WTC11 (cell line): ENCODE measurements at regions not wholly inside any gene's neighbourhood (a gene's known extent, or its start where the extent isn't known, plus 50 kb on each side); places are given as distances from the start of the nearest gene placed in this dataset.

Source experiments
- ATAC-seq: fragments of 200-7000 bp; cut with Tn5 transposase; 2 replicates; pipeline ENCODE4 v1.10.0; 2021; ENCODE audit warnings: mild to moderate bottlenecking, moderate library complexity
- CTCF ChIA-PET: fragments of 300-600 bp; sonication (Branson Sonifier 250); formaldehyde crosslinking; loops from one replicate; lab custom pipeline; 2021; ENCODE audit warnings: antibody characterized with exemption; lab: Charles Lee
- POLR2A ChIA-PET: fragments of 350-600 bp; sonication (Branson Sonifier 250); formaldehyde crosslinking; loops from one replicate; lab custom pipeline; 2021; ENCODE audit warnings: antibody characterized with exemption; lab: Charles Lee
- DNase-seq: peaks from one replicate; pipeline ENCODE4 v3.0.0; 2021; ENCODE audit warnings: low spot score
- H3K27ac Mint-ChIP-seq: 2 replicates; pipeline ENCODE4 v1.8.0; 2021; ENCODE audit warnings: mixed read lengths
- H3K27me3 Mint-ChIP-seq: 2 replicates; pipeline ENCODE4 v1.8.0; 2021; ENCODE audit warnings: low read depth, mild to moderate bottlenecking, moderate library complexity, mixed read lengths
- H3K36me3 Mint-ChIP-seq: 2 replicates; pipeline ENCODE4 v1.8.0; 2021; ENCODE audit warnings: mixed read lengths
- H3K4me1 Mint-ChIP-seq: 2 replicates; pipeline ENCODE4 v1.8.0; 2022; ENCODE audit warnings: mixed read lengths
- H3K4me3 Mint-ChIP-seq: 2 replicates; pipeline ENCODE4 v1.8.0; 2021; ENCODE audit warnings: mild to moderate bottlenecking, moderate library complexity, mixed read lengths
- H3K9me3 Mint-ChIP-seq: 2 replicates; pipeline ENCODE4 v1.8.0; 2021; ENCODE audit warnings: mixed read lengths
- ATF1 ChIP-seq: sonication (generic); formaldehyde crosslinking; IDR thresholded peaks from 2 replicates; pipeline ENCODE4 v1.8.1; 2023; ENCODE audit warnings: mild to moderate bottlenecking, moderate library complexity, missing genetic modification reagents
- CREB1 ChIP-seq: sonication (generic); formaldehyde crosslinking; IDR thresholded peaks from 2 replicates; pipeline ENCODE4 v1.8.0; 2023; ENCODE audit warnings: mild to moderate bottlenecking, missing genetic modification reagents
- FOXP1 ChIP-seq: sonication (generic); formaldehyde crosslinking; IDR thresholded peaks from 2 replicates; pipeline ENCODE4 v1.8.0; 2022; ENCODE audit warnings: missing genetic modification reagents, mild to moderate bottlenecking, moderate library complexity, borderline replicate concordance
- HMGA2 ChIP-seq: fragments of 250-450 bp; sonication (Bioruptor Pico); IDR thresholded peaks from 2 replicates; pipeline ENCODE4 v1.4.0; 2021; ENCODE audit warnings: mild to moderate bottlenecking, moderate library complexity
- IRF2 ChIP-seq: sonication (generic); formaldehyde crosslinking; IDR thresholded peaks from 2 replicates; pipeline ENCODE4 v1.8.0; 2022; ENCODE audit warnings: low read depth, missing genetic modification reagents, borderline replicate concordance
- MYBL2 ChIP-seq: sonication (generic); formaldehyde crosslinking; IDR thresholded peaks from 2 replicates; pipeline ENCODE4 v1.8.1; 2023; ENCODE audit warnings: mild to moderate bottlenecking, moderate library complexity, missing genetic modification reagents
- NR3C1 ChIP-seq: sonication (generic); formaldehyde crosslinking; conservative IDR thresholded peaks from 2 replicates; pipeline ENCODE4 v1.8.1; 2023; ENCODE audit warnings: low read depth, mild to moderate bottlenecking, missing genetic modification reagents
- OVOL2 ChIP-seq: fragments of 250-450 bp; sonication (Bioruptor Pico); IDR thresholded peaks from 2 replicates; pipeline ENCODE4 v1.9.0; 2021; ENCODE audit warnings: mild to moderate bottlenecking, borderline replicate concordance
- RORB ChIP-seq: fragments of 250-450 bp; sonication (Bioruptor Pico); IDR thresholded peaks from 2 replicates; pipeline ENCODE4 v1.9.0; 2021; ENCODE audit warnings: mild to moderate bottlenecking
- SOX15 ChIP-seq: fragments of 250-450 bp; sonication (Bioruptor Pico); IDR thresholded peaks from 2 replicates; pipeline ENCODE4 v1.9.0; 2021; ENCODE audit warnings: mild to moderate bottlenecking
- TEAD4 ChIP-seq: sonication (generic); formaldehyde crosslinking; IDR thresholded peaks from 2 replicates; pipeline ENCODE4 v1.8.0; 2022; ENCODE audit warnings: mild to moderate bottlenecking, missing genetic modification reagents
- ZNF423 ChIP-seq: fragments of 250-450 bp; sonication (Bioruptor Pico); IDR thresholded peaks from 2 replicates; pipeline ENCODE4 v2.1.2; 2022; ENCODE audit warnings: mild to moderate bottlenecking, moderate library complexity
- TF ChIP-seq, protein P1 (sequence below): fragments of 250-450 bp; sonication (Bioruptor Pico); IDR thresholded peaks from 2 replicates; pipeline ENCODE4 v2.1.2; 2022; ENCODE audit warnings: mild to moderate bottlenecking, moderate library complexity
- TF ChIP-seq, protein P2 (sequence below): sonication (generic); formaldehyde crosslinking; IDR thresholded peaks from 2 replicates; pipeline ENCODE4 v1.8.1; 2023; ENCODE audit warnings: mild to moderate bottlenecking, missing genetic modification reagents, borderline replicate concordance
- TF ChIP-seq, protein P3 (sequence below): sonication (generic); formaldehyde crosslinking; IDR thresholded peaks from 2 replicates; pipeline ENCODE4 v1.8.1; 2022; ENCODE audit warnings: low read depth, missing genetic modification reagents, borderline replicate concordance
- TF ChIP-seq, protein P4 (sequence below): sonication (generic); formaldehyde crosslinking; IDR thresholded peaks from 2 replicates; pipeline ENCODE4 v1.8.1; 2022; ENCODE audit warnings: mild to moderate bottlenecking, moderate library complexity, missing genetic modification reagents
- TF ChIP-seq, protein P5 (sequence below): fragments of 250-450 bp; sonication (Bioruptor Pico); IDR thresholded peaks from 2 replicates; pipeline ENCODE4 v1.9.0; 2021; ENCODE audit warnings: mild to moderate bottlenecking

DNA sequence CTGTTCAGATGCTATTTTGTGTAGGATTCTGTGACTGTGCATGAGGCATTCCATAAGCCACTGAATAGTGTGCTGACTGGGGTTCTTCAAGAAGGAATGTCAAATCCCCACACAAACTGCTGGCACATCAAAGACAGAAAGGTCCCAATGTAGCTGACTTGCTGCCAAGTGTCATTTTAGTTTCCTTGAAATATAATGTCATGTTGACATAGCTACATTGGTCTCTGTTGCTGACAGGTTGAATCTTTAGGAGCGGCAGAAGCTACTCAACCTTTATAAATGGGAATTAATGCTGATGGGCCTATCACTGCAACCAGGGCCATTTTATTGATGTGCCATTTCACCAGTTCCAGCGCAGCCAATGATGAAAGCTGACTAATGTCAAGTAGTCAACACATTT, 1110.7 kb upstream of the B3GALT2 start:
- H3K27ac Mint-ChIP-seq, result no peak overlapping the region
- ChIA-PET CTCF (interaction anchor here (0.6 kb wide), 1 partner anchor 980 kb away, joined by 5 read pairs; no protein-coding TSS in a partner anchor), POLR2A (no interaction called here)
- no peak overlapping the region for H3K4me3 Mint-ChIP-seq
- no peaks in the 10 kb centered on the region for H3K9me3 Mint-ChIP-seq
- no peak for DNase-seq
- TF ChIP-seq, protein P1, sequence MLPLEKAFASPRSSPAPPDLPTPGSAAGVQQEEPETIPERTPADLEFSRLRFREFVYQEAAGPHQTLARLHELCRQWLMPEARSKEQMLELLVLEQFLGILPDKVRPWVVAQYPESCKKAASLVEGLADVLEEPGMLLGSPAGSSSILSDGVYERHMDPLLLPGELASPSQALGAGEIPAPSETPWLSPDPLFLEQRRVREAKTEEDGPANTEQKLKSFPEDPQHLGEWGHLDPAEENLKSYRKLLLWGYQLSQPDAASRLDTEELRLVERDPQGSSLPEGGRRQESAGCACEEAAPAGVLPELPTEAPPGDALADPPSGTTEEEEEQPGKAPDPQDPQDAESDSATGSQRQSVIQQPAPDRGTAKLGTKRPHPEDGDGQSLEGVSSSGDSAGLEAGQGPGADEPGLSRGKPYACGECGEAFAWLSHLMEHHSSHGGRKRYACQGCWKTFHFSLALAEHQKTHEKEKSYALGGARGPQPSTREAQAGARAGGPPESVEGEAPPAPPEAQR, result no peak
- TF ChIP-seq IRF2 (CRISPR knock-in tag), result no peak
- no peak for TF ChIP-seq RORB
- TF ChIP-seq CREB1 (CRISPR knock-in tag), result no peak
- TF ChIP-seq ATF1 (CRISPR knock-in tag), result no peak
- TF ChIP-seq TEAD4, result no peak
- no peak for TF ChIP-seq MYBL2 (CRISPR knock-in tag)
- no peak for TF ChIP-seq HMGA2 (CRISPR knock-in tag)
- TF ChIP-seq, protein P2, sequence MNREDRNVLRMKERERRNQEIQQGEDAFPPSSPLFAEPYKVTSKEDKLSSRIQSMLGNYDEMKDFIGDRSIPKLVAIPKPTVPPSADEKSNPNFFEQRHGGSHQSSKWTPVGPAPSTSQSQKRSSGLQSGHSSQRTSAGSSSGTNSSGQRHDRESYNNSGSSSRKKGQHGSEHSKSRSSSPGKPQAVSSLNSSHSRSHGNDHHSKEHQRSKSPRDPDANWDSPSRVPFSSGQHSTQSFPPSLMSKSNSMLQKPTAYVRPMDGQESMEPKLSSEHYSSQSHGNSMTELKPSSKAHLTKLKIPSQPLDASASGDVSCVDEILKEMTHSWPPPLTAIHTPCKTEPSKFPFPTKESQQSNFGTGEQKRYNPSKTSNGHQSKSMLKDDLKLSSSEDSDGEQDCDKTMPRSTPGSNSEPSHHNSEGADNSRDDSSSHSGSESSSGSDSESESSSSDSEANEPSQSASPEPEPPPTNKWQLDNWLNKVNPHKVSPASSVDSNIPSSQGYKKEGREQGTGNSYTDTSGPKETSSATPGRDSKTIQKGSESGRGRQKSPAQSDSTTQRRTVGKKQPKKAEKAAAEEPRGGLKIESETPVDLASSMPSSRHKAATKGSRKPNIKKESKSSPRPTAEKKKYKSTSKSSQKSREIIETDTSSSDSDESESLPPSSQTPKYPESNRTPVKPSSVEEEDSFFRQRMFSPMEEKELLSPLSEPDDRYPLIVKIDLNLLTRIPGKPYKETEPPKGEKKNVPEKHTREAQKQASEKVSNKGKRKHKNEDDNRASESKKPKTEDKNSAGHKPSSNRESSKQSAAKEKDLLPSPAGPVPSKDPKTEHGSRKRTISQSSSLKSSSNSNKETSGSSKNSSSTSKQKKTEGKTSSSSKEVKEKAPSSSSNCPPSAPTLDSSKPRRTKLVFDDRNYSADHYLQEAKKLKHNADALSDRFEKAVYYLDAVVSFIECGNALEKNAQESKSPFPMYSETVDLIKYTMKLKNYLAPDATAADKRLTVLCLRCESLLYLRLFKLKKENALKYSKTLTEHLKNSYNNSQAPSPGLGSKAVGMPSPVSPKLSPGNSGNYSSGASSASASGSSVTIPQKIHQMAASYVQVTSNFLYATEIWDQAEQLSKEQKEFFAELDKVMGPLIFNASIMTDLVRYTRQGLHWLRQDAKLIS (CRISPR knock-in tag), result no peak
- no peak for TF ChIP-seq SOX15 (CRISPR knock-in tag)
- TF ChIP-seq, protein P3, sequence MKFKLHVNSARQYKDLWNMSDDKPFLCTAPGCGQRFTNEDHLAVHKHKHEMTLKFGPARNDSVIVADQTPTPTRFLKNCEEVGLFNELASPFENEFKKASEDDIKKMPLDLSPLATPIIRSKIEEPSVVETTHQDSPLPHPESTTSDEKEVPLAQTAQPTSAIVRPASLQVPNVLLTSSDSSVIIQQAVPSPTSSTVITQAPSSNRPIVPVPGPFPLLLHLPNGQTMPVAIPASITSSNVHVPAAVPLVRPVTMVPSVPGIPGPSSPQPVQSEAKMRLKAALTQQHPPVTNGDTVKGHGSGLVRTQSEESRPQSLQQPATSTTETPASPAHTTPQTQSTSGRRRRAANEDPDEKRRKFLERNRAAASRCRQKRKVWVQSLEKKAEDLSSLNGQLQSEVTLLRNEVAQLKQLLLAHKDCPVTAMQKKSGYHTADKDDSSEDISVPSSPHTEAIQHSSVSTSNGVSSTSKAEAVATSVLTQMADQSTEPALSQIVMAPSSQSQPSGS (CRISPR knock-in tag), result no peak
- TF ChIP-seq, protein P4, sequence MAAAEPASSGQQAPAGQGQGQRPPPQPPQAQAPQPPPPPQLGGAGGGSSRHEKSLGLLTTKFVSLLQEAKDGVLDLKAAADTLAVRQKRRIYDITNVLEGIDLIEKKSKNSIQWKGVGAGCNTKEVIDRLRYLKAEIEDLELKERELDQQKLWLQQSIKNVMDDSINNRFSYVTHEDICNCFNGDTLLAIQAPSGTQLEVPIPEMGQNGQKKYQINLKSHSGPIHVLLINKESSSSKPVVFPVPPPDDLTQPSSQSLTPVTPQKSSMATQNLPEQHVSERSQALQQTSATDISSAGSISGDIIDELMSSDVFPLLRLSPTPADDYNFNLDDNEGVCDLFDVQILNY (CRISPR knock-in tag), result no peak
- no peak for TF ChIP-seq NR3C1 (CRISPR knock-in tag)
- no peak for TF ChIP-seq ZNF423 (CRISPR knock-in tag)
- no peak for TF ChIP-seq FOXP1 (CRISPR knock-in tag)
- TF ChIP-seq, protein P5, sequence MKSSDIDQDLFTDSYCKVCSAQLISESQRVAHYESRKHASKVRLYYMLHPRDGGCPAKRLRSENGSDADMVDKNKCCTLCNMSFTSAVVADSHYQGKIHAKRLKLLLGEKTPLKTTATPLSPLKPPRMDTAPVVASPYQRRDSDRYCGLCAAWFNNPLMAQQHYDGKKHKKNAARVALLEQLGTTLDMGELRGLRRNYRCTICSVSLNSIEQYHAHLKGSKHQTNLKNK, result no peak
- TF ChIP-seq, all 79 proteins: peak for 0
- Mint-ChIP-seq H3K27me3 (peaks cover 34% of the 10 kb centered on the region), H3K36me3 (no peaks in the 10 kb centered on the region), H3K4me1 (peaks cover 11% of the 10 kb centered on the region)
- no peak for ATAC-seq

DNA sequence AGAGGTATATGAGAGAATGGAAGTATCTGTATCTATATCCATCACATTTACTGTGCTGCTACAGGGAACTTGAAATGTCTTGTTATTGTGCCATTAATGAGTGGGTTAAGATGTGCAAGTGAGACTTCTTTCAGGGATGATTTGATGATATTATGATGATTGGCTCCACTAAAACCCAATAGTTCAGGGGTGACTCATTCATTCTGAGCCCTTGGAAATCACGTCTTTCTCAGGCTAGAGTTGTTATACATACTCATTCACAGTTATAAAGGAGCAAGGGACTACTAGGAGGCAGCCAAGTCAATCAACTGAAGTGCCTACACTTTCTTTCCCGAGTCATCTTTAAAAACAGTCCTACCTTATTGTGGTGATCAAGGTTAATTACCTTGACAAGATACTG, 1109.8 kb upstream of the B3GALT2 start:
- Mint-ChIP-seq H3K4me3 (no peak overlapping the region), H3K4me1 (peaks cover 11% of the 10 kb centered on the region), H3K27me3 (peaks cover 35% of the 10 kb centered on the region)
- no peak for DNase-seq
- ChIA-PET POLR2A (no interaction called here), CTCF (no interaction called here)
- no peak for ATAC-seq
- TF ChIP-seq OVOL2, result no peak
- TF ChIP-seq, all 79 proteins: peak for 0
- no peaks in the 10 kb centered on the region for H3K36me3 Mint-ChIP-seq
- no peaks in the 10 kb centered on the region for H3K9me3 Mint-ChIP-seq
- H3K27ac Mint-ChIP-seq, result no peak overlapping the region
